NB4 (cell line): ENCODE measurements at regions not wholly inside any gene's neighbourhood (a gene's known extent, or its start where the extent isn't known, plus 50 kb on each side); places are given as distances from the start of the nearest gene placed in this dataset.

Experiments
- CTCF ChIP-seq: IDR thresholded peaks from one replicate; pipeline ENCODE4 v1.5.1; 2012; ENCODE audit warnings: low read depth, low read length
- POLR2A ChIP-seq: IDR thresholded peaks from 2 replicates; pipeline ENCODE4 v1.6.1; 2011; ENCODE audit warnings: mild to moderate bottlenecking; ENCODE audit not compliant: insufficient read length; ENCODE audit errors: extremely low read depth

GRCh38 chr11:80066291-80066690 is 625.5 kb upstream of the TENM4 start:
- no peak for TF ChIP-seq CTCF
- TF ChIP-seq POLR2A: no peak
